ENCODE measurements at regions not wholly inside any gene's neighbourhood (a gene's known extent, or its start where the extent isn't known, plus 50 kb on each side); places are given as distances from the start of the nearest gene placed in this dataset.

DNA sequence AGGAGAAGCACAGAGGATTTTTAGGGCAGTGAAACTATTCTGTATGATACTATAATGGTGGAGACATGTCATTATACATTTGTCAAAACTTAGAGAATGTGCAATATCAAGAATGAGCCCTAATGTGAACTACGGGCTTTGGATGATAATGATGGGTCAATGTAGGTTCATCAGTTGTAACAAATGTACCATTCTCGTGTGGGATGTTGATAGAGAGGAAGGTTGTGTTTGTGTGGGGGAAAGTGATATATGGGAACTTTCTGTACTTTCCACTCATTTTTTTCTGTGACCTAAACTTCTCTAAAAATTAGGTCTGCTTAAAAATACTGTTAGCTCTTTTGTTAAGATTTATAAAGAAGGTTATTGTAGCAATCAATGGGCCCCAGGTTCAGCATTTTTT lies 138.9 kb downstream of the SPATA31D1 start:
- Histone ChIP-seq H3T11ph (ENCODE audit: low read length) (no peak overlapping the region), H4K8ac (replicated peaks; ENCODE audit: insufficient read length, low read depth, low read length) (no peak overlapping the region), H3K14ac (ENCODE audit: insufficient read depth, low read length) (no peak overlapping the region), H3K79me2 (ENCODE audit: insufficient read depth, low read length) (no peaks in the 10 kb centered on the region), H2AK5ac (ENCODE audit: insufficient read length, low read length) (no peak overlapping the region), H4K5ac (ENCODE audit: insufficient read length, low read depth, low read length) (no peak overlapping the region), H3K23ac (ENCODE audit: insufficient read length, low read depth, low read length) (no peak overlapping the region), H3K27me3 (ENCODE audit: insufficient read depth, low read length) (no peaks in the 10 kb centered on the region), H3K79me1 (ENCODE audit: insufficient read depth, low read depth, low read length, poor library complexity, severe bottlenecking) (no peaks in the 10 kb centered on the region), H2BK15ac (ENCODE audit: low read depth, low read length) (no peak overlapping the region), H3K9me3 (ENCODE audit: control insufficient read depth, low read depth, low read length) (no peaks in the 10 kb centered on the region), H2BK12ac (ENCODE audit: insufficient read length, low read depth, low read length) (no peak overlapping the region), H2BK20ac (ENCODE audit: low read depth, low read length, poor library complexity, severe bottlenecking) (no peak overlapping the region), H3K4ac (ENCODE audit: low read depth, low read length) (no peak overlapping the region), H3K56ac (ENCODE audit: insufficient read length, low read depth, low read length) (no peak overlapping the region), H2AFZ (ENCODE audit: low read length) (no peak overlapping the region), H2BK5ac (ENCODE audit: insufficient read length, low read length) (no peak overlapping the region), H2BK120ac (ENCODE audit: low read depth, low read length, poor library complexity, severe bottlenecking) (no peak overlapping the region), H3K23me2 (ENCODE audit: insufficient read length, low read depth, low read length, poor library complexity, severe bottlenecking) (no peaks in the 10 kb centered on the region), H3K4me2 (ENCODE audit: insufficient read depth, insufficient read length, low read length) (no peak overlapping the region), H3K9ac (ENCODE audit: extremely low read depth, insufficient read length, low read length) (no peak overlapping the region), H4K91ac (ENCODE audit: insufficient read length, low read depth, low read length) (no peak overlapping the region), H3K18ac (ENCODE audit: insufficient read length, low read depth, low read length) (no peak overlapping the region), H4K20me1 (ENCODE audit: control insufficient read depth, insufficient read depth, insufficient read length) (no peaks in the 10 kb centered on the region), H3K27ac (ENCODE audit: insufficient read length, low read depth, low read length) (no peak overlapping the region), H3K4me1 (ENCODE audit: insufficient read depth, low read length) (no peaks in the 10 kb centered on the region)
- no peak overlapping the region for H3K4me3 Mint-ChIP-seq
- no peaks in the 10 kb centered on the region for H3K36me3 Mint-ChIP-seq (ENCODE audit: insufficient read depth in 1 of 3, low read depth in 3 of 3)
- TF ChIP-seq, protein P1, sequence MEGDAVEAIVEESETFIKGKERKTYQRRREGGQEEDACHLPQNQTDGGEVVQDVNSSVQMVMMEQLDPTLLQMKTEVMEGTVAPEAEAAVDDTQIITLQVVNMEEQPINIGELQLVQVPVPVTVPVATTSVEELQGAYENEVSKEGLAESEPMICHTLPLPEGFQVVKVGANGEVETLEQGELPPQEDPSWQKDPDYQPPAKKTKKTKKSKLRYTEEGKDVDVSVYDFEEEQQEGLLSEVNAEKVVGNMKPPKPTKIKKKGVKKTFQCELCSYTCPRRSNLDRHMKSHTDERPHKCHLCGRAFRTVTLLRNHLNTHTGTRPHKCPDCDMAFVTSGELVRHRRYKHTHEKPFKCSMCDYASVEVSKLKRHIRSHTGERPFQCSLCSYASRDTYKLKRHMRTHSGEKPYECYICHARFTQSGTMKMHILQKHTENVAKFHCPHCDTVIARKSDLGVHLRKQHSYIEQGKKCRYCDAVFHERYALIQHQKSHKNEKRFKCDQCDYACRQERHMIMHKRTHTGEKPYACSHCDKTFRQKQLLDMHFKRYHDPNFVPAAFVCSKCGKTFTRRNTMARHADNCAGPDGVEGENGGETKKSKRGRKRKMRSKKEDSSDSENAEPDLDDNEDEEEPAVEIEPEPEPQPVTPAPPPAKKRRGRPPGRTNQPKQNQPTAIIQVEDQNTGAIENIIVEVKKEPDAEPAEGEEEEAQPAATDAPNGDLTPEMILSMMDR (conservative IDR thresholded peaks at IDR 0.05): no peak
- DNase-seq: no peak
- WGBS (ENCODE audit: extremely low coverage, insufficient read length, low lambda C conversion rate): no CpG with 5 or more reads among the region's 2 CpGs
- no peaks in the 10 kb centered on the region for H3K4me1 Mint-ChIP-seq
- H3K9me3 Mint-ChIP-seq: no peaks in the 10 kb centered on the region
- no peaks in the 10 kb centered on the region for H3K27me3 Mint-ChIP-seq (ENCODE audit: low read depth)
- no peak overlapping the region for H3K27ac Mint-ChIP-seq
